ENCODE measurements at regions not wholly inside any gene's neighbourhood (a gene's known extent, or its start where the extent isn't known, plus 50 kb on each side); places are given as distances from the start of the nearest gene placed in this dataset.
A peak's percentile ranks its signal among the peaks of the same experiment; 100 is the strongest.

- no peaks in the 10 kb centered on the region for H3K9me3 ChIP-seq (ENCODE audit: control insufficient read depth, low read length)
- peak; percentile 16 for DNase-seq
- no peak overlapping the region for H3K23ac ChIP-seq (ENCODE audit: low read length in 2 of 2)
- H3K18ac ChIP-seq (ENCODE audit: low read depth in 1 of 2, low read length in 2 of 2), result no peak overlapping the region
- H3K79me1 ChIP-seq (replicated peaks; ENCODE audit: low read length, poor library complexity, severe bottlenecking), result no peaks in the 10 kb centered on the region
- no peaks in the 10 kb centered on the region for H3K4me1 ChIP-seq (ENCODE audit: control insufficient read depth, insufficient read depth, low read depth, low read length)
- H4K8ac ChIP-seq (ENCODE audit: low read length), result no peak overlapping the region
- no peaks in the 10 kb centered on the region for H3K36me3 ChIP-seq (ENCODE audit: control insufficient read depth in 1 of 2, insufficient read depth in 2 of 2, low read depth in 1 of 2, low read length in 2 of 2)
- no peak overlapping the region for H3K4me3 ChIP-seq (ENCODE audit: insufficient read depth in 1 of 2, low read depth in 1 of 2, low read length in 2 of 2)
- H2BK120ac ChIP-seq (ENCODE audit: low read depth, low read length), result no peak overlapping the region
- no peak overlapping the region for H2AK5ac ChIP-seq (ENCODE audit: low read length, severe bottlenecking)
- H2BK5ac ChIP-seq (ENCODE audit: low read depth, low read length, poor library complexity, severe bottlenecking), result no peak overlapping the region
- no peaks in the 10 kb centered on the region for H3K27me3 ChIP-seq (ENCODE audit: control insufficient read depth in 1 of 2, insufficient read depth in 1 of 2, low read length in 2 of 2)
- no peak overlapping the region for H2AFZ ChIP-seq (ENCODE audit: low read depth, low read length)
- no peak overlapping the region for H3K27ac ChIP-seq (ENCODE audit: low read length, poor library complexity, severe bottlenecking)
- H3K4me2 ChIP-seq (ENCODE audit: low read length, poor library complexity, severe bottlenecking), result no peak overlapping the region
- H3K4ac ChIP-seq (ENCODE audit: low read depth in 1 of 2, low read length in 2 of 2), result no peak overlapping the region
- no peak overlapping the region for H3K14ac ChIP-seq (ENCODE audit: low read length in 2 of 2)
- no peak overlapping the region for H2BK12ac ChIP-seq (ENCODE audit: low read length in 2 of 2)
- no peak overlapping the region for H4K91ac ChIP-seq (ENCODE audit: low read length)
- no peak overlapping the region for H3K9ac ChIP-seq (ENCODE audit: low read length)
- no peak overlapping the region for H2BK15ac ChIP-seq (ENCODE audit: low read depth, poor library complexity, severe bottlenecking)
- no CpG with 5 or more reads among the region's 1 CpG for WGBS
These were observed 61.1 kb upstream of the BLTP1 start for GRCh38 chr4:122090989-122091388.

- Histone ChIP-seq H2AFZ (ENCODE audit: low read depth, low read length) (no peak overlapping the region), H3K4me2 (ENCODE audit: low read length, poor library complexity, severe bottlenecking) (no peak overlapping the region), H3K23ac (ENCODE audit: low read length in 2 of 2) (no peak overlapping the region), H2BK120ac (ENCODE audit: low read depth, low read length) (no peak overlapping the region), H3K14ac (ENCODE audit: low read length in 2 of 2) (no peak overlapping the region), H2BK15ac (ENCODE audit: low read depth, poor library complexity, severe bottlenecking) (no peak overlapping the region), H4K91ac (ENCODE audit: low read length) (no peak overlapping the region), H3K9ac (ENCODE audit: low read length) (no peak overlapping the region), H2BK5ac (ENCODE audit: low read depth, low read length, poor library complexity, severe bottlenecking) (no peak overlapping the region), H3K9me3 (ENCODE audit: control insufficient read depth, low read length) (no peaks in the 10 kb centered on the region), H3K18ac (ENCODE audit: low read depth in 1 of 2, low read length in 2 of 2) (no peak overlapping the region), H3K4me3 (ENCODE audit: insufficient read depth in 1 of 2, low read depth in 1 of 2, low read length in 2 of 2) (no peak overlapping the region), H4K8ac (ENCODE audit: low read length) (no peak overlapping the region), H3K4ac (ENCODE audit: low read depth in 1 of 2, low read length in 2 of 2) (no peak overlapping the region), H3K27ac (ENCODE audit: low read length, poor library complexity, severe bottlenecking) (no peak overlapping the region), H3K79me1 (replicated peaks; ENCODE audit: low read length, poor library complexity, severe bottlenecking) (no peaks in the 10 kb centered on the region), H2AK5ac (ENCODE audit: low read length, severe bottlenecking) (no peak overlapping the region), H3K27me3 (ENCODE audit: control insufficient read depth in 1 of 2, insufficient read depth in 1 of 2, low read length in 2 of 2) (no peaks in the 10 kb centered on the region), H2BK12ac (ENCODE audit: low read length in 2 of 2) (no peak overlapping the region), H3K36me3 (ENCODE audit: control insufficient read depth in 1 of 2, insufficient read depth in 2 of 2, low read depth in 1 of 2, low read length in 2 of 2) (no peaks in the 10 kb centered on the region), H3K4me1 (ENCODE audit: control insufficient read depth, insufficient read depth, low read depth, low read length) (no peaks in the 10 kb centered on the region)
- 35% methylated on average over 4 of the region's 4 CpGs for WGBS
- DNase-seq, result peak; percentile 84
These were observed 65.6 kb upstream of the BLTP1 start for GRCh38 chr4:122086338-122087065.

- H4K8ac ChIP-seq (ENCODE audit: low read length), result no peak overlapping the region
- H3K9me3 ChIP-seq (ENCODE audit: control insufficient read depth, low read length), result no peaks in the 10 kb centered on the region
- H3K79me1 ChIP-seq (replicated peaks; ENCODE audit: low read length, poor library complexity, severe bottlenecking), result no peaks in the 10 kb centered on the region
- no peak overlapping the region for H4K91ac ChIP-seq (ENCODE audit: low read length)
- no peak overlapping the region for H2BK5ac ChIP-seq (ENCODE audit: low read depth, low read length, poor library complexity, severe bottlenecking)
- H3K14ac ChIP-seq (ENCODE audit: low read length in 2 of 2), result no peak overlapping the region
- H3K4me2 ChIP-seq (ENCODE audit: low read length, poor library complexity, severe bottlenecking), result no peak overlapping the region
- no CpG with 5 or more reads among the region's 1 CpG for WGBS
- no peak overlapping the region for H2BK15ac ChIP-seq (ENCODE audit: low read depth, poor library complexity, severe bottlenecking)
- no peak overlapping the region for H2AK5ac ChIP-seq (ENCODE audit: low read length, severe bottlenecking)
- no peak overlapping the region for H3K9ac ChIP-seq (ENCODE audit: low read length)
- no peak for DNase-seq
- H3K27ac ChIP-seq (ENCODE audit: low read length, poor library complexity, severe bottlenecking), result no peak overlapping the region
- no peak overlapping the region for H3K4ac ChIP-seq (ENCODE audit: low read depth in 1 of 2, low read length in 2 of 2)
- no peak overlapping the region for H2AFZ ChIP-seq (ENCODE audit: low read depth, low read length)
- H3K27me3 ChIP-seq (ENCODE audit: control insufficient read depth in 1 of 2, insufficient read depth in 1 of 2, low read length in 2 of 2), result no peaks in the 10 kb centered on the region
- no peak overlapping the region for H3K4me3 ChIP-seq (ENCODE audit: insufficient read depth in 1 of 2, low read depth in 1 of 2, low read length in 2 of 2)
- H3K18ac ChIP-seq (ENCODE audit: low read depth in 1 of 2, low read length in 2 of 2), result no peak overlapping the region
- no peak overlapping the region for H2BK12ac ChIP-seq (ENCODE audit: low read length in 2 of 2)
- no peaks in the 10 kb centered on the region for H3K36me3 ChIP-seq (ENCODE audit: control insufficient read depth in 1 of 2, insufficient read depth in 2 of 2, low read depth in 1 of 2, low read length in 2 of 2)
- no peak overlapping the region for H2BK120ac ChIP-seq (ENCODE audit: low read depth, low read length)
- no peaks in the 10 kb centered on the region for H3K4me1 ChIP-seq (ENCODE audit: control insufficient read depth, insufficient read depth, low read depth, low read length)
- H3K23ac ChIP-seq (ENCODE audit: low read length in 2 of 2), result no peak overlapping the region
These were observed 68.1 kb upstream of the BLTP1 start for GRCh38 chr4:122083989-122084388.

GRCh38 chr4:122083351-122083750 lies 68.8 kb upstream of the BLTP1 start:
- no peak overlapping the region for H3K4ac ChIP-seq (ENCODE audit: low read depth in 1 of 2, low read length in 2 of 2)
- no peak overlapping the region for H4K8ac ChIP-seq (ENCODE audit: low read length)
- H2AFZ ChIP-seq (ENCODE audit: low read depth, low read length), result no peak overlapping the region
- no peak overlapping the region for H3K27ac ChIP-seq (ENCODE audit: low read length, poor library complexity, severe bottlenecking)
- H2BK120ac ChIP-seq (ENCODE audit: low read depth, low read length), result no peak overlapping the region
- no peak overlapping the region for H2BK15ac ChIP-seq (ENCODE audit: low read depth, poor library complexity, severe bottlenecking)
- H3K4me1 ChIP-seq (ENCODE audit: control insufficient read depth, insufficient read depth, low read depth, low read length), result no peaks in the 10 kb centered on the region
- no peak overlapping the region for H3K23ac ChIP-seq (ENCODE audit: low read length in 2 of 2)
- no peak overlapping the region for H3K4me2 ChIP-seq (ENCODE audit: low read length, poor library complexity, severe bottlenecking)
- H3K79me1 ChIP-seq (replicated peaks; ENCODE audit: low read length, poor library complexity, severe bottlenecking), result no peaks in the 10 kb centered on the region
- peak overlapping the region in 1 of 2 experiments; percentile 70 for H2BK12ac ChIP-seq (ENCODE audit: low read length in 2 of 2)
- no peak overlapping the region for H2BK5ac ChIP-seq (ENCODE audit: low read depth, low read length, poor library complexity, severe bottlenecking)
- H3K4me3 ChIP-seq (ENCODE audit: insufficient read depth in 1 of 2, low read depth in 1 of 2, low read length in 2 of 2), result no peak overlapping the region
- H3K9ac ChIP-seq (ENCODE audit: low read length), result no peak overlapping the region
- H3K9me3 ChIP-seq (ENCODE audit: control insufficient read depth, low read length), result no peaks in the 10 kb centered on the region
- no peaks in the 10 kb centered on the region for H3K36me3 ChIP-seq (ENCODE audit: control insufficient read depth in 1 of 2, insufficient read depth in 2 of 2, low read depth in 1 of 2, low read length in 2 of 2)
- no peaks in the 10 kb centered on the region for H3K27me3 ChIP-seq (ENCODE audit: control insufficient read depth in 1 of 2, insufficient read depth in 1 of 2, low read length in 2 of 2)
- no peak overlapping the region for H4K91ac ChIP-seq (ENCODE audit: low read length)
- H2AK5ac ChIP-seq (ENCODE audit: low read length, severe bottlenecking), result no peak overlapping the region
- H3K18ac ChIP-seq (ENCODE audit: low read depth in 1 of 2, low read length in 2 of 2), result peak overlapping the region in 1 of 2 experiments; percentile 63
- no peak for DNase-seq
- no peak overlapping the region for H3K14ac ChIP-seq (ENCODE audit: low read length in 2 of 2)
- WGBS, result no CpG with 5 or more reads among the region's 1 CpG
